ENCODE measurements at regions not wholly inside any gene's neighbourhood (a gene's known extent, or its start where the extent isn't known, plus 50 kb on each side); places are given as distances from the start of the nearest gene placed in this dataset.

DNA sequence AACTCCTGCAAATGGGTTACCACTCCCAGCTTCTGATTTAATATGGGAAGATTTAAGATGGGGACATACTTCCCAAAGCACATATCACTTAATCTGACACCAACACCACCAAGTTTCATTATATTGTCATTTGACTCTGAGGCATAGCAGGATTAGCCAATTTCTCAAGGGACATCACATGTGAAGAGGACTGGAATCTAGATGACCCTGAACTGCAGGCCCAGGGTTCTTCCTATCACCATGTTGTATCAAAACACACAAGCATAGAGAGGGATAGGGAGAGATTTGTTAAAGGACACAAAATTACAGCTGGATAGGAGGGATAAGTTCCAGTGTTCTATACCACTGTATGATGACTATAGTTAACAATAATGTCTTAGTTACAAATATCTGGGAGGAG lies 168.3 kb upstream of the PPP2R2B start:
- CTCF ChIA-PET, result no interaction called here
- Histone ChIP-seq H3K9me2 (replicated peaks; ENCODE audit: low read length) (no peaks in the 10 kb centered on the region), H3K79me2 (ENCODE audit: low read length) (no peaks in the 10 kb centered on the region), H3K9ac (ENCODE audit: low read length) (no peak overlapping the region), H3K27me3 (ENCODE audit: low read length) (peaks cover 20% of the 10 kb centered on the region), H4K20me1 (ENCODE audit: low read length) (no peaks in the 10 kb centered on the region), H2AFZ (ENCODE audit: low read length) (no peak overlapping the region), H3K9me3 (ENCODE audit: low read length) (no peaks in the 10 kb centered on the region), H3K4me1 (ENCODE audit: insufficient read depth, low read length) (no peaks in the 10 kb centered on the region), H3K4me3 (ENCODE audit: low read length) (no peak overlapping the region), H3K27ac (ENCODE audit: low read length) (no peak overlapping the region), H3K36me3 (ENCODE audit: low read depth, low read length) (no peaks in the 10 kb centered on the region), H3F3A (ENCODE audit: low read length, unreplicated experiment) (no peaks in the 10 kb centered on the region), H3K4me2 (ENCODE audit: low read length) (no peak overlapping the region)
- ATAC-seq (no peak), DNase-seq (no peak)
- POLR2A ChIA-PET (ENCODE audit: unreplicated experiment), result no interaction called here
- TF ChIP-seq EZH2 (IDR thresholded peaks at IDR 0.05; ENCODE audit: low read length, unreplicated experiment) (no peak), EZH2phosphoT487 (IDR thresholded peaks at IDR 0.05; ENCODE audit: borderline replicate concordance, low read length) (no peak)
- TF ChIP-seq, protein P1, sequence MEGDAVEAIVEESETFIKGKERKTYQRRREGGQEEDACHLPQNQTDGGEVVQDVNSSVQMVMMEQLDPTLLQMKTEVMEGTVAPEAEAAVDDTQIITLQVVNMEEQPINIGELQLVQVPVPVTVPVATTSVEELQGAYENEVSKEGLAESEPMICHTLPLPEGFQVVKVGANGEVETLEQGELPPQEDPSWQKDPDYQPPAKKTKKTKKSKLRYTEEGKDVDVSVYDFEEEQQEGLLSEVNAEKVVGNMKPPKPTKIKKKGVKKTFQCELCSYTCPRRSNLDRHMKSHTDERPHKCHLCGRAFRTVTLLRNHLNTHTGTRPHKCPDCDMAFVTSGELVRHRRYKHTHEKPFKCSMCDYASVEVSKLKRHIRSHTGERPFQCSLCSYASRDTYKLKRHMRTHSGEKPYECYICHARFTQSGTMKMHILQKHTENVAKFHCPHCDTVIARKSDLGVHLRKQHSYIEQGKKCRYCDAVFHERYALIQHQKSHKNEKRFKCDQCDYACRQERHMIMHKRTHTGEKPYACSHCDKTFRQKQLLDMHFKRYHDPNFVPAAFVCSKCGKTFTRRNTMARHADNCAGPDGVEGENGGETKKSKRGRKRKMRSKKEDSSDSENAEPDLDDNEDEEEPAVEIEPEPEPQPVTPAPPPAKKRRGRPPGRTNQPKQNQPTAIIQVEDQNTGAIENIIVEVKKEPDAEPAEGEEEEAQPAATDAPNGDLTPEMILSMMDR (conservative IDR thresholded peaks at IDR 0.05; ENCODE audit: low read depth, low read length), result no peak
- intact Hi-C loops (cut with micrococcal nuclease), result no loop called here
- BruUV-seq (replicated peaks), result no TSS peak

DNA sequence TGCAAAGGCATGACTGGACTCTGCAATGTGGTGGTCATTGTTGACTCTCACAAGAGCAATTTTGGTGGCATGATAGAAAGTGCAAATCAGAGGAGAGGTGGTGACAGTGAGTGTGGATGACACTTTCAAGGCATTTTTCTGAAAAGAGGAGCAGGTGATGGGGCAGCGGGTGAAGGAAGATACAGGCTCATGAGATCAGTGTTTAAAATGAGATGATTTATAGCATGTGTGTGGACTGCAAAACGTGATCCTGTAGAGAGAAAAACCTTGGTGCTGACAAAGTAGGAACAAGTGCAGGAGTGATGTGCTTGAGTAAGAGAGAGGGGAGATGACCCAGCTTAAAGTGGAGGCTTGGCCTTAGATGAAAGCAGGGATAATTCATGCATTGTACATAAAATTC lies 171.2 kb upstream of the PPP2R2B start:
- no peak overlapping the region for H3K4me3 ChIP-seq (ENCODE audit: low read length)
- DNase-seq (no peak), ATAC-seq (no peak)
- no peak overlapping the region for H3K9ac ChIP-seq (ENCODE audit: low read length)
- H3F3A ChIP-seq (ENCODE audit: low read length, unreplicated experiment), result no peaks in the 10 kb centered on the region
- H3K4me1 ChIP-seq (ENCODE audit: insufficient read depth, low read length), result no peaks in the 10 kb centered on the region
- H3K9me3 ChIP-seq (ENCODE audit: low read length), result no peaks in the 10 kb centered on the region
- no peaks in the 10 kb centered on the region for H3K9me2 ChIP-seq (replicated peaks; ENCODE audit: low read length)
- H3K79me2 ChIP-seq (ENCODE audit: low read length), result no peaks in the 10 kb centered on the region
- no peak overlapping the region for H3K4me2 ChIP-seq (ENCODE audit: low read length)
- peaks cover 22% of the 10 kb centered on the region; the same call in 1 of the 2 replicates for H3K27me3 ChIP-seq (ENCODE audit: low read length)
- no peaks in the 10 kb centered on the region for H3K36me3 ChIP-seq (ENCODE audit: low read depth, low read length)
- CTCF ChIA-PET, result no interaction called here
- no peak overlapping the region for H2AFZ ChIP-seq (ENCODE audit: low read length)
- no peak for TF ChIP-seq EZH2phosphoT487 (IDR thresholded peaks at IDR 0.05; ENCODE audit: borderline replicate concordance, low read length)
- TF ChIP-seq EZH2 (IDR thresholded peaks at IDR 0.05; ENCODE audit: low read length, unreplicated experiment), result no peak
- TF ChIP-seq, protein P1 (conservative IDR thresholded peaks at IDR 0.05; ENCODE audit: low read depth, low read length), result no peak
- POLR2A ChIA-PET (ENCODE audit: unreplicated experiment), result no interaction called here
- BruUV-seq (replicated peaks), result no TSS peak
- intact Hi-C loops (cut with micrococcal nuclease), result no loop called here
- H3K27ac ChIP-seq (ENCODE audit: low read length), result no peak overlapping the region
- no peaks in the 10 kb centered on the region for H4K20me1 ChIP-seq (ENCODE audit: low read length)

DNA sequence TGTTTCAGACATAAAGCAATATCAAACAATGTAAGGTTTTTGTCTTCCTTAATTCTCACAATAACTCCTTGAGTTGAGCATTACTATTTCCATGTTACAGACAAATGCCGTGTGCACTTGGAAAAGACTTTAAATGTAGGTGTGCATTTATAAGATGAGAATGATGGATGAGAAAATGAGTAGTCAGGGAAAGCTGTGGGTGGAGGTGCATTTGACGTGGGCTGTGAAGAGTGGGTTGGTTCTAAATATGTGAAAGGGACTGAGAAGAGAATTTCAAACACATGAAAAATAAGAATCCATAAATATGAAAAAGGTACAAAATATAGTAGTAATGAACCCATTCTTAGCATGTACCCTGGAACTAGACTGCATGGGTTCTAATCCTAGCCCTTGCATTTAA lies 171.6 kb upstream of the PPP2R2B start:
- CTCF ChIA-PET, result no interaction called here
- intact Hi-C loops (cut with micrococcal nuclease), result no loop called here
- TF ChIP-seq, protein P1 (conservative IDR thresholded peaks at IDR 0.05; ENCODE audit: low read depth, low read length), result no peak
- TF ChIP-seq EZH2phosphoT487 (IDR thresholded peaks at IDR 0.05; ENCODE audit: borderline replicate concordance, low read length) (no peak), EZH2 (IDR thresholded peaks at IDR 0.05; ENCODE audit: low read length, unreplicated experiment) (no peak)
- no peak overlapping the region for H3K9ac ChIP-seq (ENCODE audit: low read length)
- no TSS peak for BruUV-seq (replicated peaks)
- H4K20me1 ChIP-seq (ENCODE audit: low read length), result no peaks in the 10 kb centered on the region
- H2AFZ ChIP-seq (ENCODE audit: low read length), result no peak overlapping the region
- H3K9me2 ChIP-seq (replicated peaks; ENCODE audit: low read length), result no peaks in the 10 kb centered on the region
- no peaks in the 10 kb centered on the region for H3K9me3 ChIP-seq (ENCODE audit: low read length)
- no peak for ATAC-seq
- H3K4me2 ChIP-seq (ENCODE audit: low read length), result no peak overlapping the region
- H3F3A ChIP-seq (ENCODE audit: low read length, unreplicated experiment), result no peaks in the 10 kb centered on the region
- POLR2A ChIA-PET (ENCODE audit: unreplicated experiment), result no interaction called here
- H3K36me3 ChIP-seq (ENCODE audit: low read depth, low read length), result no peaks in the 10 kb centered on the region
- peaks cover 23% of the 10 kb centered on the region; the same call in 1 of the 2 replicates for H3K27me3 ChIP-seq (ENCODE audit: low read length)
- H3K79me2 ChIP-seq (ENCODE audit: low read length), result no peaks in the 10 kb centered on the region
- H3K27ac ChIP-seq (ENCODE audit: low read length), result no peak overlapping the region
- no peak overlapping the region for H3K4me3 ChIP-seq (ENCODE audit: low read length)
- DNase-seq, result no peak
- no peaks in the 10 kb centered on the region for H3K4me1 ChIP-seq (ENCODE audit: insufficient read depth, low read length)

Data from PC-3 (cell line).